OCI-LY1 (cell line): ENCODE measurements at regions not wholly inside any gene's neighbourhood (a gene's known extent, or its start where the extent isn't known, plus 50 kb on each side); places are given as distances from the start of the nearest gene placed in this dataset.

Experiments used
- CTCF ChIP-seq: fragments of 200-600 bp; sonication (generic), shearing (Covaris generic); IDR thresholded peaks from 2 replicates; pipeline ENCODE4 v1.5.1; 2017; ENCODE audit warnings: mild to moderate bottlenecking, antibody characterized with exemption, low read length, moderate library complexity, mixed read lengths
- EZH2 ChIP-seq: fragments of 200-600 bp; sonication (generic), shearing (Covaris generic); IDR thresholded peaks from 2 replicates; pipeline ENCODE4 v1.8.0; 2017; ENCODE audit warnings: borderline replicate concordance, mixed run types, mild to moderate bottlenecking, antibody characterized with exemption, low read length, moderate library complexity, mixed read lengths

DNA sequence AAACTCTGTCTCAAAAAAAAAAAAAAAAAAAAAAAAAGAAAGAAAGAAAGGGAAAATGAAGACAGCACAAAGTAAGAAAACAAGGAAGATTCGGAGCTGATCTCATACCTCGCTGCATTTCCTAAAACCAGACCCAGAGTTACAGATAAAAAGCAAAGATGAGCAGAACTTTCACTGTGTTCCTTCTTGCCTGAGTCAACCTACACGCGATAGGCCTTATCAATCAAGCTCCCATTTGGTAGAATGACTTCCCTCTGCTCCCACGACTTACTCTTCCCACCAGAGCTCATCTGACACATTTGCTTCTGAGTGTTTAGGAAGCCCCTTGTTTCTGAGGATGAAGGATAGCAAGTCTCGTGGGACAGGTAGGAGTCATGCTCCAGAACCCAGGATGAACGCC is 302.9 kb downstream of the TFAP2A start:
- TF ChIP-seq CTCF (no peak), EZH2 (no peak)
